GM10248 (cell line): ENCODE measurements at regions not wholly inside any gene's neighbourhood (a gene's known extent, or its start where the extent isn't known, plus 50 kb on each side); places are given as distances from the start of the nearest gene placed in this dataset.

Experiments used
- CTCF ChIA-PET: fragments of 300-600 bp; sonication (Branson Sonifier 250); formaldehyde crosslinking; extraction: SDS; loops from one replicate; lab custom pipeline; 2021; ENCODE audit warnings: antibody characterized with exemption; lab: Yijun Ruan, JAX
- POLR2A ChIA-PET: fragments of 350-650 bp; sonication (Branson Sonifier 250); formaldehyde crosslinking; extraction: SDS; loops from one replicate; lab custom pipeline; 2020; ENCODE audit warnings: antibody characterized with exemption; lab: Yijun Ruan, JAX
- DNase-seq: peaks from one replicate; pipeline ENCODE4 v3.0.0; 2012; ENCODE audit errors: extremely low spot score
- CTCF ChIP-seq: IDR thresholded peaks from 2 replicates; pipeline ENCODE4 v1.5.1; 2012; ENCODE audit warnings: mild to moderate bottlenecking, low read depth; ENCODE audit errors: extremely low read depth, missing control alignments, control extremely low read depth

GRCh38 chr11:128179039-128179438 is 408.3 kb downstream of the ETS1 start:
- POLR2A ChIA-PET: no interaction called here
- CTCF ChIA-PET: interaction anchor here (1.2 to 2.9 kb wide), 8 partner anchors 9 to 777 kb away, joined by 3 to 10 read pairs (median 4); no protein-coding TSS in a partner anchor
- no peak for DNase-seq
- no peak for TF ChIP-seq CTCF

- TF ChIP-seq CTCF: no peak
- DNase-seq: no peak
- POLR2A ChIA-PET: no interaction called here
- CTCF ChIA-PET: interaction anchor here (0.8 to 9.8 kb wide), 8 partner anchors 16 to 657 kb away, joined by 3 to 124 read pairs (median 4); no protein-coding TSS in a partner anchor
Observed at GRCh38 chr11:128174465-128175291, 412.7 kb downstream of the ETS1 start.

GRCh38 chr11:128172046-128172878 is 415.1 kb downstream of the ETS1 start:
- ChIA-PET POLR2A (no interaction called here), CTCF (interaction anchor here (0.7 to 9.8 kb wide), 42 partner anchors 9 to 784 kb away, joined by 3 to 124 read pairs (median 4); no protein-coding TSS in a partner anchor)

GRCh38 chr11:128171506-128171905 is 415.9 kb downstream of the ETS1 start:
- CTCF ChIA-PET: interaction anchor here (0.8 to 9.8 kb wide), 31 partner anchors 10 to 784 kb away, joined by 3 to 124 read pairs (median 4); no protein-coding TSS in a partner anchor
- no peak for TF ChIP-seq CTCF
- DNase-seq: no peak
- POLR2A ChIA-PET: no interaction called here

More at GRCh38 chr11:128172046-128172878, 415.1 kb downstream of the ETS1 start:
- peak; percentile 78 for DNase-seq
- TF ChIP-seq CTCF: peak; percentile 84

GRCh38 chr11:128165572-128165971 is 421.8 kb downstream of the ETS1 start:
- ChIA-PET CTCF (interaction anchor here (2.5 kb wide), 1 partner anchor 666 kb away, joined by 9 read pairs; no protein-coding TSS in a partner anchor), POLR2A (no interaction called here)
- TF ChIP-seq CTCF: no peak
- DNase-seq: no peak

- TF ChIP-seq CTCF: no peak
- ChIA-PET CTCF (interaction anchor here (2.5 kb wide), 1 partner anchor 667 kb away, joined by 9 read pairs; no protein-coding TSS in a partner anchor), POLR2A (no interaction called here)
- DNase-seq: no peak
Observed at GRCh38 chr11:128164080-128164741, 423.1 kb downstream of the ETS1 start.
